CD4-positive, alpha-beta T cell treated with Interleukin-10 for 1 hour (primary cell): ENCODE measurements at regions not wholly inside any gene's neighbourhood (a gene's known extent, or its start where the extent isn't known, plus 50 kb on each side); places are given as distances from the start of the nearest gene placed in this dataset.

Source experiments
- DNase-seq: peaks from one replicate; pipeline ENCODE4 v3.0.0-alpha.2; 2020

DNA sequence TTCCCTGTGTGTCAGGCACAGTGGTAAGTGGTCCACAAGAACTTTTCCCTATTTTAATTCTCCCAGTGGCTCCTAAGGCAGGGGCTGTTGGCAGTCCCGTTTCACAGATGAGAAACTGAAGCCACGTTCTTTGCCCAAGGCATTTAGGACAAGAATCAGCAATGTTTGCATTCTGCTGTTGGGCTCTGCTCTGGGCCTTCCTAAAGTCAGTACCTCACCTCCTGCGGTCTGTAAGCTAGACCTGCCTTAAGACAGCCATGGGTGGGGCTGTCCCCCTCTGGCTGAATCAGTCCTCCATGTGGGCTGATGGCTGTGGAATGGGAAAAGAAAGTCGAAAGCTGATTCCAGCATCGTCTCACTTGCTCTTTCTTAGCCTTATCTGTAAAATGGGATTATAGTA is 304.8 kb downstream of the MAF start:
- no peak for DNase-seq

DNA sequence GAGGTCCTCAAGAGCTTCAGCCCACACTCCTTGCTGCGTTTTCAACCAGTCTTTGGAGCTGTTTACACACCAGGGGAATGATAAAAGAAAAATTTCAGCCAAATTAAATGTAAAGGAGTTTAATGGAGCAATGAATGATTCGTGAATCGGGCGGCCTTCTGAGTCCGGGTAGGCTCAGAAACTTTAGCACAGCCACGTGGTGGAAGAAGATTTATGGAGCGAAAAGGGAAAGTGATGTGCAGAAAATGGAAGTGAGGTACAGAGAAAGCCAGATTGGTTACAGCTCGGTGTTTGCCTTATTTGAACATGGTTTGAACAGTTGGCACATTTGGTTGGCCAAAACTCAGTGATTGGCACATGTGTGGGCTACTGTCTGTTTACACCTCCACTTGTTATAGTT is 305.4 kb downstream of the MAF start:
- no peak for DNase-seq

DNA sequence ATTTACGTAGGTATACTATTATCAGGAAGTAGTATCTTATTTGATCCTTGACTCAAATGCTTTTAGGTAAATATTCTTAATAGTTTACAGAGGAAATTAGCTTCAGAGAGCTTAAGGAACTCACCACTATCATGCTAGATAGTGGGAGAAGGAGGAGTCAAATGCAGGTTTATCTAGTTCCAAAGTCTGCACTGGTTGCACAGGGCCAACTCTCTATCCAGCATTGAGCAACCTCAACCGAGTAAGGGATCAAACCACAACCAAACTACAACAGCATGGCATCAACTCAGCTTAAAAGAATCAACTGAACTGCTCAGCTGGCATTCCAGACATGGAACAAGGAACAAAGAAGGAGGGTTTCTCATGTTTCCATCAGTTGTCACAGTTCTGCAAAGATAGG is 306.0 kb downstream of the MAF start:
- DNase-seq: no peak

DNA sequence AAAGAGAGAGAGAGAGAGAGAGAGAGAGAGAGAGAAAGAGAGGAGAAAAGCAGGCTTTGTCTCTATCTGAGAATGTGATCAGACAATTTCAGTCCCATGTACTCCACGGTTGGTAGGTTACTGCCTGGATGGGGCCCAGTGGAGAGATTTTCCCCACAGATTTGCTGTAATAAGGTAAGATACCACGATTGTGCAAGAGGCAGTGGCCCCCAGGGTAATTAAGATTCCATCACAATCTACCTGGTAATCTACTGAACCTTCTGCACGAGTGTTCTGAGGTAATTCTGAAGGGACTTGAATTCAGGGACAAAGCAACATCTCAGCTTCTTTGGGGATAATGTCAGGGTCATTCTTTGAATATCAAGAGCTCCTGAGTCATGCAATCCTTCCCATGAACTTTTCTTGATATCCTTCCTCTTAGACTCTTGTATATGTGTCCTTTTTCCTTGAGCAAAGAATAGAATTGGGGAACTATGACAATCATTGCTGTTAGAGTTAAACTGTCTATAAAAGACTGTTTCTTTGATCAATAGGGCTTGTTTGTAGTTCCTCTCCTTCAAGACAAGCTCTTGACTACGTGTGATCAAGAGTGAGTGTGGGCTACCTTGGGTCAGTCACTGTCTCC is 306.6 kb downstream of the MAF start:
- no peak for DNase-seq

DNA sequence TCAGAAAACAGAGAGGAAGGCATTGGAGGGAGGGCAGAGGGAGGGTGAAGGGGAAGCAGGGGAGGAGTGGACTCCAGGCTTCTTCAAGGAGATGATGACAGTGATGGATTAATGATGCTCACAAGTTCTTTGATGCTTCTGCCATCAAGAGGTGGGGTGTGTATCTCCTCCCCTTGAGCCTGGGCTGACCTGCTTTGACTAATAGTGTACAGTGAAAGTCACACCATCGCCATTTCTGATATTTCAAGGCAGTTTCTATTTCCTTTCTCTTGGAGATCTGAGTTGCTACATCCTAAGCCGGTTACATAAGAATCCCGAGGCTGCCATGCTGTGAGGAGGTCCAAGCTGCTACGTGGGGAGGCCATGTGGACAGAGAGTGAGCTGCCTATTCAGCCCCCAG is 312.5 kb downstream of the MAF start:
- no peak for DNase-seq

DNA sequence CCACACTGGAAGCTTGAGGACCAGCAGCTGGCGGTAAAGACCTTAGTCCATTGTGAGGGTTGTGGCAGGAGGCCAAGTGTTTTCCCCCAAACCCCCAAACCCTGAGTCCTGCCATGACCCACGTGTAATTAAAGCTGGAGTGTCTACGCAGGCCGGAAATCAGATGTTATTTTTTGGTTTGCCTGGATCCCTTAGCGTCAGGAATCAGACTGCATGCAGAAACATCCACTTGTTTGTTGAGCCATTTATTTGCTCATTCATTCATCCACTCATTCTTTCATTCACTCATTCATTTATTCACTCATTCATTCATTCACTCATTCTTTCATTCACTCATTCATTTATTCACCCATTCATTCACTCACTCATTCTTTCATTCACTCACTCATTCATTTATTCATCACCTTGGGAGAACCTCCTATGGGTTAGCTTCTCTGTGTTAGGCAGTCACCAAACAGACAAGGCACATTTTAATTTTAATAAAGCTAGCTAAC is 313.1 kb downstream of the MAF start:
- no peak for DNase-seq

DNA sequence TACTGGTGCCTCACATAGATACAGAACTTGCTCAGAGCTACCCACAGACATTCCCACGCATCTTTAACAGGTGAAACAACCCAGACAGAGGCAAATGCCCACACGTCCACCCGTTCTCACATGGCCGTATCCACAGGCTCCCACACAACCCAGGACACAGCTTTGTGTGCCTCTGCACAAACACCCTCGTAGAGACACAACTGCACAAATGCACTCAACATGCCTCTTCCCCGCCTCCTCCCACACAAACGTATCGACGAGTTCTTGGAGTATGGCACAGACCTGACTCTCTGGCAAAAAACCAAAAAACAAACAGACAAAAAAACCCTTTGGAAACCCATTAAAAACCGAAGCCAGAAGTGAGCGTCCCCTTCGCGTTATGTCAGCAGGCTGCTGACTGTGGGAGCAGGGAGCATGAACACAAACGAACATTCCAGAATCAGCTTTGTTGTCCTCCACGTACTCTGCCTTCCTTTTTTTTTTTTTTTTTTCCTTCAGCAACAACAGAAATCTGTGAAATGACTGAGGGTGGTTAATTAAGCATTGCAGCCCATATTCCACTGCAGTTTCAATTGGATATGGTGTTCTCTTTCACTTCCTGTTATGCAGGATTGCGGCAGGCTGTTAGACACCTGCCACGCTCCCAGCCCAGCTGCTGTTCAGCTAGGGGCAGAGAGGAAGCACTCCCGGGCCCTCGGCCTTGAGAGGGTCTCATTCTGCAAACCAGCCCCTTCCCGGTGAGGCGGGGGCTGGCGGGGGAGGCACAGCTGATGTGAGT is 313.7 kb downstream of the MAF start:
- peak; percentile 39 for DNase-seq

DNA sequence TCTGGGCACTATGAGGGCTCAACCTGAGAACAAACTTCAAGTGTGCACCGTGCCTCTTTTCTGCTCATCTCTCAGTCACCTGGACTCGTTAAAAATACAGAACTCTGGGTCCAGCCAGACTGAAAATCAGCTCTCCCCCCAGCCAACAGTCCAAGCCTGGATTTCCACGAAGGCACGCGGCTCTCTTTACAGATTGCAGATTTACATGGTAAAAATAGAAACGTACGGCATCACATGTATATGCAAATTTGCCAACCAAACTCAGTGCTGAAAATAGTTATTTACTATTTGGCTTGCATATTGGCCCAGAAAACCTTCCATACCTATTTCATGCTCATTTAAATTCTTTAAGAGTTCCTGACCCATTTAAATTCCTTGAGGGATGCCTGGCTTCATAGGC is 315.8 kb downstream of the MAF start:
- no peak for DNase-seq

DNA sequence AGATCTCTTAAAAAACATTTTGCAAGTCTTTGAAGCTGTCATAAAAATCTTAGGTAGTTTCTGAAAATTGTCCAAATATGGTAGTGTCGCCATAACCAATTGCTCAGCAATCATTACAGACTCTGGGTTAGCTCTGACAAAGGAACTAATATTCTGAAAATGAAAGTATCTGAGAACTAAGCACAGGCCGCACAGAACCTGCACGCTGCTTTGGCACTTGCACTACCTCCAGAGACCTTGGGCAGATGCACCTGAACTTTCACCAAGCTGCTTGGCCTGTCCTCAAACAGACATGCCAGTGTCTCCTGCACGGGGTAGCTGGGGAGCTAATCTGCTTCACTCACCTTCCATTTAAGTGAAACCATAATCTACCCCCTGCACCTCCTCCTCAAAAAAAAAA is 317.0 kb downstream of the MAF start:
- peak; percentile 65 for DNase-seq

DNA sequence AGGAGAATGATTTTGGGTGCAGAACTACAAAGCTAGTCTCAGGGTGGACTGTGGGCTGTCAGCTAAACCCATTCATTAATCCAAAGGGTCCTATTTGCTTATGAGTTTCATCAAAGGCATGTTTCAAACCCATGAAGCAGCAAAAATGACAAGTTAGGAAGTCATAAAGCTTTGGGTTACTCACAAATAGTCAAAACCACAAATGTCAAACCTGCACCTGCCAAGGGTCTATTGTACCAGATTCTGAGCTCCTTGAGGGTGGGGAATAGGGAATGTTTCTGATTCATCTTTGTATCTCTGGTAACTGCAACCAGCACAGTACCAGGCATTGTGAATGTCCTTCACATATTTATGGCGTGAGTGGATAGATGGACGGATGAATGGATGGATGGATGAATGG is 317.7 kb downstream of the MAF start:
- DNase-seq: no peak

DNA sequence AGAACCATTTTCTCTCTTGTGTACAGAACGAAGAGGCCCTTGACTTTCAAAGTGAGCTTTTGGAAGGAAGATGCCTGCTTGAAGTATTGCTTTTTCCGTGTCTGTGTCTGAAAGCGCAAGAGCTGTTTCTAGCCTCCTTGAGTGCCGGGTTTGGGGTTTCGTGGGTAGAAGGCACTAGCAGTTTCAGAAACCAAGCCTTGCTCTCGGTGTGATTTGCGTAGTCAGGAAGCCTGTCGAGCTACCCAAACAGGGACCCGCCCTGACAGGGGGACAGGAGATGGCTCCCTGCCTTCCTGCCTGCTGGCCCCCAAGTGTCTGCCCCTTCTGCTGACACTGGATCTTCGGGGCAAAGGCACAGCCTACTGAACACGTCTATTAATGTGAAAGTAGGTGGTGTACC is 322.0 kb downstream of the MAF start:
- peak; percentile 69 for DNase-seq

DNA sequence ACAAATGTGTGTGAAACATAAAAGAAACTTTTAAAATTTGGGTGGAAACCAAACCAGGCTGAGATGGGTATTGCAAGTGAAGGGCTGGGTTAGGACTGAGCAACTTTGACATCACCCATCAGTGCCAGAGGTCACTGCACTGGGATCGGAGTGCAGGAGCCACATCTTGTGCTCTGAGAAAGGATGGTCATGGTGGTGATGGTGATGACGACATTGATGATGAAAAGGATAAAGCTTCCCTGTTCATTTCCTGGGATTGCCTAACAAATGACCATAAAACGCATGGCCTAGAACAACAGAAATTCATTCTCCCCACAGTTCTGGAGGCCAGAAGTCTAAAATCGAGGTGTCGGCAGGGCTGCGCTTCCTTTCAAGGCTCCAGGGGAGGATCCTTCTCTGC is 324.0 kb downstream of the MAF start:
- no peak for DNase-seq

DNA sequence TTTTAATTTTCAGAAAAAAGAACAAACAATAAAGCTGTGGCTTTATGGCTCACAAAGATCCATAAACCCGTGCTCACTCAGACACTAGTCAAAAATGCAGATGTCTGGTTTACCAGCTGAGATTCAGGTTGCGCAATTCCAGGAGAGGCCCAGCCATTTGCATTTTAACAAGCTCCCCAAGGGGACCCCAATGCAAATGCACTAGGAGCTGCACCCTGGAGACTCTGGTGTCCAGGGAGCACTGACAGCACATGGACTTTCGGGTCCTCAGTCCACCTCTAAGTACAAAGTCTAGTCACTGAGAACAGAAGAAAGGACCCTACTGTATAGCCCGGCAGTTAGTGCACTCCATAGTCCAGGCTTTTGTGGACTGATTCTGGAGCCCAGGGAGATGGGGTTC is 326.3 kb downstream of the MAF start:
- no peak for DNase-seq

DNA sequence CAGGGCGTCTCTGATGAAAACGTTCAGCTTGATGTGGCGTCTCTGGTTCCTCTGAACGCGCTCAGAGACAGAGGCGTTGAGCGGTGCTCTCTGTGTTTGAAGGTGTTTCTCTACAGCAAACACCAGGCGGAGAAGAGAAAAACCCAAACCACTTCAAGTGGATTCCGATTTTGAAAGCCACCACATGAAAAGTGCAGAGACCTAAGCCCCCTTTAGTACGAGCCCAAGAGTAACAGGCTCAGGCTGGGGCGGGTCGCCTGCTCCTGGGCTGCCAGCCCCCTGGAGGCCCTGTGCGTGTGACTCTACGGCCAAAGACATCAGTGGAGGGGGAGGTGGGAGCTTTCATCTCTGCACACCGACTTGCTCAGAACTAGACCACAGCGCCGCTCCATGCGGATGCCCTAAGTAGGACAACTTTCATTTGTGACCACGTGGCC is 328.4 kb downstream of the MAF start:
- DNase-seq: peak; percentile 69

DNA sequence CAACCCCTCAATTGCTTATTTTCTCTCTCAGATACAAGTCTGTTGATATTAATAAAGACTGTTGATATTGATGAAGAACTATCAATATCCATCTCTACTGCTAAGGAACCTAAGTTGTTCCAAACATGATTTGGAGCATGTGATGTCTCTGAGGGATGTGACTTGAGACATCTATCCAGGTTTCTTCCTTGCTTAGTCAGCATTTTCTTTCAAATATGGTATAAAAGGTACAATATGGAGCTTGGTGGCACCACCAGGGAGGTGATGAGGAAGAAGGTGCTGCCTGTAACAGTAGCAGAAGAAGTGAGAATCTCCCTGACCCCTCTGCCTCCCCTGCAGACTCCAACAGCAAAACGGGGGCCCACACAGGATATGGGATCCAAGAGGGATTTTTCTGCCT is 329.0 kb downstream of the MAF start:
- no peak for DNase-seq

DNA sequence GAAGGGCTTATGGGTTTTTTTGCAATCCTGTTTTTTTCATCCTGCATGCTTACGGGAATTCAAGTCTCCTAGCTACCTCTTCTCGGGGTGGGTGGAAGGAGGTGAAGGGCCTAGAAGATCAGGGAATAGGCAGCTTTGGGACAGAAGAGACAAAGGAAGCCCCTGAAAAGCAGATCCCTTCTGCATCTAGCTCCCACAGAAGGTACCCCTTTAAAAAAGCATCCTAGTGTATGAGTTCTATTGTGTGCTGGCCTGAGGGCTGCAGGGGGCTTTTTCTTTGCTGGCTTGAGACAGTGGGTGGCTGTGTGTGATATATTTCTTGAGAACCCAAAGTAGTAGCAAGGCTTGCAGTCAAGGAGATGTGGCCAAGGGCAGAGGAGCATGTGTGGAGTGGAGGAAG is 330.5 kb downstream of the MAF start:
- no peak for DNase-seq

DNA sequence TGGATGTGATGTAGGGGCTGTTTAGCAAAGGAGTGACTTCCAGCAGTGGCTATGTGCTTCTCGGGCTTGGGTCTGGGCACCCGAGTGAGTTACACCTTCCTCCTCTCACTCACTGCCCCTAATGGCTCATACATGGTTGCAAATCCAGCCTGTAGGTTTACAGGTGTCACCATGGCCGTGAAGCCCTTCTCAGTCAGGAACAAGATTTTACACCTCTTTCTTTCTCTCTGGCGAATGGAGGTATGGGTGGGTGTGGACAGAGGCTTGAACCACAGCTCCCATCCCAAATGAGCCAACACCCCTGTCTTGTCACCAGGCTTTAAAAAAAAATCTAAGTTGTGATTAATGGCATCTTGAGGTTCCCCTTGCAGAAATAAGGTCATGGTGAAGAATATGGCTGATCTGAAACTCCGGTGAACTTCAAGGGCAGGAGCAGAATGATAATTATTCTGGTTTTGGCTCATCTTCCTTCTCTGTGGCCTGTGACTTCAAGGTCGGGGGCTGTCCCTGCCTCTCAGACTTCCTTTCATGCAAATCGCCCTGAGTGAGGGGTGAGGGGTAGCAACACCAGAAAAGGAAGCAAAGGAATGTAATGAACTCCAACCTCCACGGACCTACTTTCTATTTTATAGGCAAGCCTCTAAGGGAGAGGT is 331.2 kb downstream of the MAF start:
- peak; percentile 49 for DNase-seq

DNA sequence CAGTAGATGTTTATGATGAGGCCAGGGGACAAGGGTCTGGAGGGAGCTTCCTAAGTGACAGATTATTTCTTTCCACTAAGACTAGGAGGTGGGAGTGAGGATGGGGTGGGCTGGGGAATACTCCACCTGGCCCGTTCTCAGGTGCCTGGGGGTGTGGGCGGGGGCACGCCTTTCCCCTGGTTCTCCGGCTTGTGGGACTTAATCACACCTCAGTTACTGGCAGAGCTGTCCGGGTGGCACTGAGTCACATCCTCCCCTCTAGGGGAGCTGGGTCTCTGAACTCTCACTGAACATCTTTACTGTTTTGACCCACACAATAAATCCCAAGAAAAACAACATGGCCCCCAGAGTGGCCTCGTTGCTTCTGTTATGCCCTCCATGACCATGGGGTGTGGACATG is 332.8 kb downstream of the MAF start:
- no peak for DNase-seq

DNA sequence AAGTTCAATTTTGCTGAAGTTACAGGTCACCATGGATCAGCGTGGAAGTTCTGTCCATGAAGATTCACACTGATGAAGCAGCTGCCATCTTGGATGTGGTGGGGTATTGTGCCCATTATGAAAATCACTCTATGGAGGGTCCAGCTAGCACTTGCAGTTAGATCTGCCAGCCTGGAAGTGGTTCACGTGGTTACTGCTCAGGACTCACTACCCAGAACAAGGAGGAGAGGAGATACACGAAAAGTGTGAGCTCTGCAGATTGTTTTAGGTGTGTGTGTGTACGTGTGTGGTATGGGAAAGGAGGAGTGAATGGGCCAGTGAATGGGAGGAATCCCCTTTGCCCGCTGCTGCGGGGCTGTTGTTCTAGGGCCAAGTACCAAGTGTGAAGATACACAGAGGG is 333.4 kb downstream of the MAF start:
- DNase-seq: no peak

DNA sequence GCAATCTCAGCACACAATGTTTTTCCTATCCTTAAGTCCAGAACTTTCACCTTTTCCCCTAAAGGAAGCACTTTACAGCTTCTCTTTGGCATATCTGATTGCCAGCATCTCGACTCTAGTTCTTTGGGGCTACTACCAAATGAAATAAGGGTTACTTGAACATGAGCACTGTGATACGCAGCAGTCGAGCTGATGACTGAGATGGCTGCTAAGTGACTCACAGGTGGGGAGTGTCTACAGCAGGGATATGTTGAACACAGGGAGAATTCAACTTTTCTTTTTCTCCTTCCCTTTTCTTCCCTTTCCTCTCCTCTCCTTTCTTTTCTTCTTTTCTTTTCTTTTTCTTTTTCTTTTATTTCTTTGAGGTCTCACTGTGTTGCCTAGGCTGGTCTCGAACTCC is 334.8 kb downstream of the MAF start:
- DNase-seq: no peak

DNA sequence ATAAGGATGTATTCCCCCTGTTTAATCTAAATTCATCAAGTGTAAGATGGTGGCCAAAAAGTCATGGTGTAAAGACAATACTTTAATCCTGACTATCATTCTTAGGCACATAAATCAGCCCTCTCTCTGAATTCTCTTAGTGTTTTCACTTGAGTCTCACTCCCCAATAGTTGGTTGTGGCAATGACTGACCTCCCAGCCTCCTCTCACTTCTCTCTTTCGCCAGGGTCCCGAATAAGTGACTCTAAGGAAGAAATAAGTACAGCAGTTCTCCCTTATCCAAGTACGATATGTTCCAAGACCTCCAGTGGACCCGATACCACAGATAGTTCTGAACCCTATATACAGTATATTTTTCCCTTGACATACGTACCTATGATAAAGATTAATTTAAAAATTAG is 335.3 kb downstream of the MAF start:
- no peak for DNase-seq

DNA sequence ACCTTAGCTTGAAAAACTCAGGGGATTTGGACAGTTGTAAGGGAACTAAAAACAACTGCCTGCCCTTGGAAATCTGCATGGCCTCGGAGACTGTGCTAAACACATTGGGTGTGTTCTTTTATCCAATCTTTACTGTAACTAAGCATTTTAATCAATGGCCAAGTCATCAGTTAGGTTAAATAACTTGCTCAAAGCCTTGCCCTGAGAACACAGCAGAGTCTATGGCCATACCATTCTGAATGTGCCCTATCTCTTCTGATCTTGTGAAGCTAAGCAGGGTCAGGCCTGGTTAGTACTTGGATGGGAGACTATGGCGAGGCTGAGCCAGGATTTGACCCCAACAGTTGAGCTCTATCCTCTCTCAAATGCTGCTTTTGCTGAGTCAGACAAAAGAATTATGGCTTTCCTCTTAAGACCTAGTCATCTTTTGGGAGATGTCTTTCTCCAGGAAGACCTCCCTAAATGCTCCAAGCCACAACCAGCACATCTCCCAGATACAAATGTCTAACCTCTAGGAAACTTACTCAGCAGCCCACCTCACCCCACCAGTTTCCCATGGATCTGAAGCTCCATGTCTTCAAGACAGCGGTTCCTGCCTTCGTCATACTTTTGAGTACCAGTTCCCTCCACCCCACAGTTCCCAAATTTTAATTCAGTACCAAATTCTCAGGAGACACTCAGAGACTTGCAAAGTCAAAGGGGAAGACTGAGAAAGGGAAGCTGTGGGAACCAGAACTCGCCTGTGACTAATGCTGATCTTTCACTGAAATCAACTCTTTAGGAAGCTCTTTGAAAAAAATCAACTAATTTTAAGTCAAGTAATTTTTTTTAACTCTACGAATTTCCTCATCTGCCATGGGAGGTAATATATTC is 336.1 kb downstream of the MAF start:
- no peak for DNase-seq

DNA sequence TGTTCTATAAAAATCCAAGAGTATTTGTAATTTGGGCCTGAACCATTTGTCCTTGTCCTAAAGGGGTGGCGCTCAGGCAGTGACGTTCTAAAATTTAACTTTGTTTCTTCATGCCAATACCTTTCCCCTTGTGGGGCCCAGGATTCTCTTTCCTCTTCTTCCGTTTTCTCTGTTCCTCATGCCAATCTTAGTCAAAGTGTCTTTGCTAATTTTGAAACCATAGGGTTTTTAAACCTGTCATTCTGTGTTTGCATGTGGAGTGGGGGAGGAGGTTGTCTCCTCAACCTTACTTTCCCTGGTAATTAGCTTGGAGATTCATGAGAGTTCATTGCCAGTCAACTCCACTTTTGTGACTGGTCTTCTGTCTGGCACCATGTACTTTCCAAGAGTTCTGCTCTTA is 337.1 kb downstream of the MAF start:
- DNase-seq: no peak
